ENCODE measurements at regions not wholly inside any gene's neighbourhood (a gene's known extent, or its start where the extent isn't known, plus 50 kb on each side); places are given as distances from the start of the nearest gene placed in this dataset.

DNA sequence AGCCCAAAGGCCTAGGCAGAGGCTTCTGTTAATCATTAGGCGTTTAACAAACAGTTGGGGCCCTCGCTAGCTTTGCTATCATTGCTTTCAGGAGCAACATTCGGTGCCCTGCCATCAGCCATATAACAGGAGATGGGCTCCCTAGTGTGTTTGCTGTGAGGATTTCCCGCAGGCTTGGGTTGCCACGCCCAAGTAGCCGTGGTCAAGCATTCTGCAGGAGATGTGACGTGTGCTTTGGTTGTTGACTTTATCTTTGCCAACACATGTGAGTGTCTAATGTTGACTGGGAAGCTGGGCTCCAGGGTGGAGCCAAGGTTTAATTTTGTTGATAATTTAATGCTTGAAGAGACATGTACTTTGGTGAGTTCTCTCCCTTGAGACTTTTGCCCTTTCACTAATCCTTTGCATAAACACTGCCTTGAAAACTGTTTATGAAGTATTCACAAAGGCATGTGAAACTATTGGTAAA is 184.6 kb upstream of the KIT start:
- TF ChIP-seq, protein P1, sequence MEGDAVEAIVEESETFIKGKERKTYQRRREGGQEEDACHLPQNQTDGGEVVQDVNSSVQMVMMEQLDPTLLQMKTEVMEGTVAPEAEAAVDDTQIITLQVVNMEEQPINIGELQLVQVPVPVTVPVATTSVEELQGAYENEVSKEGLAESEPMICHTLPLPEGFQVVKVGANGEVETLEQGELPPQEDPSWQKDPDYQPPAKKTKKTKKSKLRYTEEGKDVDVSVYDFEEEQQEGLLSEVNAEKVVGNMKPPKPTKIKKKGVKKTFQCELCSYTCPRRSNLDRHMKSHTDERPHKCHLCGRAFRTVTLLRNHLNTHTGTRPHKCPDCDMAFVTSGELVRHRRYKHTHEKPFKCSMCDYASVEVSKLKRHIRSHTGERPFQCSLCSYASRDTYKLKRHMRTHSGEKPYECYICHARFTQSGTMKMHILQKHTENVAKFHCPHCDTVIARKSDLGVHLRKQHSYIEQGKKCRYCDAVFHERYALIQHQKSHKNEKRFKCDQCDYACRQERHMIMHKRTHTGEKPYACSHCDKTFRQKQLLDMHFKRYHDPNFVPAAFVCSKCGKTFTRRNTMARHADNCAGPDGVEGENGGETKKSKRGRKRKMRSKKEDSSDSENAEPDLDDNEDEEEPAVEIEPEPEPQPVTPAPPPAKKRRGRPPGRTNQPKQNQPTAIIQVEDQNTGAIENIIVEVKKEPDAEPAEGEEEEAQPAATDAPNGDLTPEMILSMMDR (IDR thresholded peaks at IDR 0.05; ENCODE audit: low read depth, low read length) = no peak
- TF ChIP-seq POLR2A (IDR thresholded peaks at IDR 0.05; ENCODE audit: extremely low read depth, insufficient read length) (no peak), MYC (IDR thresholded peaks at IDR 0.05; ENCODE audit: low read depth, low read length) (no peak)
- TF ChIP-seq, protein P2, sequence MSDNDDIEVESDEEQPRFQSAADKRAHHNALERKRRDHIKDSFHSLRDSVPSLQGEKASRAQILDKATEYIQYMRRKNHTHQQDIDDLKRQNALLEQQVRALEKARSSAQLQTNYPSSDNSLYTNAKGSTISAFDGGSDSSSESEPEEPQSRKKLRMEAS (IDR thresholded peaks at IDR 0.05; ENCODE audit: low read depth, low read length) = no peak

Measured in NB4 (cell line).